ENCODE measurements at regions not wholly inside any gene's neighbourhood (a gene's known extent, or its start where the extent isn't known, plus 50 kb on each side); places are given as distances from the start of the nearest gene placed in this dataset.
"Not testable (repeated sequence)": the region's sequence is repeated elsewhere in the genome, so short reads cannot be mapped to it uniquely, and the experiment has no call there.

DNA sequence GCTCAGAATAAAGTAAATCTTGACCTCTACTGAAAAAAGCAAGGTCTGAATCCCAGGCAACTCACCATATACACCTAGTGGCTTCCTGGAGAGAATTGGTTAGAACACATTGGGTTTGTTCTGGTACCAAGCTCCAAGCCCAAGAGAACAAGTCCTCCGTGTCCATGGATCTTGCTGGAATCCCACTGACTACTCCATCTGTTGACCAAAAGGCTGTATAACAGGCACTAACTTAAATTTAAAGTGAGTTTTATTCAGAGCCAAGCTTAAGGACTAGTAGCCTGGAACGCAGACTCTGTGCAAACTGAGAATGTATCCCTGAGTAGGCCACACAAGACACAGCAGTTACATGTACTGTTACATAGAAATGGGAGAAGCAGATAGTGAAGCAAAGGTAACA is 342.1 kb upstream of the LRRC3B start:
- DNase-seq (ENCODE audit: low spot score), result no peak

GRCh38 chr3:26281284-26281985 is 341.1 kb upstream of the LRRC3B start:
- no peak for DNase-seq (ENCODE audit: low spot score)

DNA sequence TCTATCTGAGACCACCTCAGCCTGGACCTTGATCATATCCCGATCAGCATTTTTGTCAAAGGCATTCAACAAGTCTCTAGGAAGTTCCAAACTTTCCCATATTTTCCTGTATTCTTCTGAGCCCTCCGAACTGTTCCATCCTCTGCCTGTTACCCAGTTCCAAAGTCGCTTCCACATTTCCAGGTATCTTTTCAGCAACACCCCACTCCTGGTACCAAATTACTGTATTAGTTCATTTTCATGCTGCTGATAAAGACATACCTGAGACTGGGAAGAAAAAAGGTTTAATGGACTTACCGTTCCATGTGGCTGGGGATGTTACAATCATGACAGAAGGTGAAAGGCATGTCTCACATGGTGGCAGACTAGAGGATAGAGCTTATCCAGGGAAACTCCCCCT is 338.1 kb upstream of the LRRC3B start:
- DNase-seq (ENCODE audit: low spot score), result not testable (repeated sequence)

DNA sequence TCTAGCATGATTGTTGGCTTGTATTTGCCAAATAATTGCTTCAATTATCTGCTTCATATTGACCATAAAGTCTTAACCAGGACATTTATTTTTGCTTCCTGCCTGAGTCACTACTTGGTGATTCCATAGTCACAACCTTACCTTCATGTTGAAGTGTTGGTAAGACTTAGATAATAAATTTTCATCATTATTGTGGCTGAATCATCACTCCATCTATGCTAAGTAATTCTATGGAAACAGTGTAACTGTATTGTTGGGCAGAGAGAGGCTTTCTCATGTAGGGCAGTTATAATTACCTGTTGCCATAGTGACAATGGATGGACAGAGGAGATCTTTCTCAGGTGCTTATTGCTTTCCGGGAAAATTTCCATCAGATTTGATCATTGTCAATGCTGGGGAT is 330.7 kb upstream of the LRRC3B start:
- no peak for DNase-seq (ENCODE audit: low spot score)

- DNase-seq (ENCODE audit: low spot score), result no peak
These were observed 329.8 kb upstream of the LRRC3B start for GRCh38 chr3:26292780-26293179.

DNA sequence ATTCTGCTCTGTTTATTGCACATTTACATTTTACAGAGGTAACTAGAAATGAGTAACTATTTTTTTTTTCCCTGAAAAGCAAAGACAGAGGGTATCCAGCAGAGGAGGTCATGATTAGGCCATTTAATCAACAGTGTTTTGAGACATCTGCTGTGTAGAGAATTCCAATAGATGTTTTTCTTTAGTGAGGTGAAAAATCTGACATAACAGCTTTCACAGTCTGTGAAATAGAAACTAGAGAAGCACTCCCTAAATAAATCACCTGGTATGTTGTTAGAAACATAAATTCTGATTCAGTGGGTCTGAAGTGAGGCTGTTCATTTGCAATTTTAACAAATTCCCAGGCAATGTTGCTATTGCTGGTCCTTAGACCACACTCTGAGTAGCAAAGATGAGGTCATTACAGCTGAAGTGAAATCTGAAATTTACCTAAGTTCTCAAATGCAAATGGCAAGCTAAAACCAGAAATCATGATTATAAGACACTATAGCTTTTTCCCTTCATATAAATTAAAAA is 329.2 kb upstream of the LRRC3B start:
- DNase-seq (ENCODE audit: low spot score), result no peak

DNA sequence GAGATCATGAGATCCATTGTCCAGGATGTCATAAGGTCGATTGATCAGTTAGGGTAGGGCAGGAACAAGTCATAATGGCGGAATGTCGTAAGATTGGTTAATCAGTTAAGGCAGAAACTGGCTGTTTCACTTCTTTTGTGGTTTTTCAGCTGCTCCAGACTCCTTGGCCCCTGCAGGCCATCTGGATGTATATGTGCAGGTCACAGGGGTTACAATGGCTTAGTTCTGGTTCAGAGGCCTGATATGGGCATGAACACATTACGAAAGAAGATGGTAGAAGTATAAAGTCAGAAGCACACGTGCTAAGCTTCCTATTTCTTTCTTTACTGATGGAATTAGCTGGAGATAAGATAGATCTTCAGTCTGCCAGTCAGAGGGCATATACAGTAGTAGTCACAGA is 315.4 kb upstream of the LRRC3B start:
- no peak for DNase-seq (ENCODE audit: low spot score)

- DNase-seq (ENCODE audit: low spot score), result no peak
These were observed 314.8 kb upstream of the LRRC3B start for GRCh38 chr3:26307787-26308186.

GRCh38 chr3:26308454-26308853 is 314.1 kb upstream of the LRRC3B start:
- DNase-seq (ENCODE audit: low spot score), result no peak

GRCh38 chr3:26309536-26309935 is 313.0 kb upstream of the LRRC3B start:
- DNase-seq (ENCODE audit: low spot score), result not testable (repeated sequence)

DNA sequence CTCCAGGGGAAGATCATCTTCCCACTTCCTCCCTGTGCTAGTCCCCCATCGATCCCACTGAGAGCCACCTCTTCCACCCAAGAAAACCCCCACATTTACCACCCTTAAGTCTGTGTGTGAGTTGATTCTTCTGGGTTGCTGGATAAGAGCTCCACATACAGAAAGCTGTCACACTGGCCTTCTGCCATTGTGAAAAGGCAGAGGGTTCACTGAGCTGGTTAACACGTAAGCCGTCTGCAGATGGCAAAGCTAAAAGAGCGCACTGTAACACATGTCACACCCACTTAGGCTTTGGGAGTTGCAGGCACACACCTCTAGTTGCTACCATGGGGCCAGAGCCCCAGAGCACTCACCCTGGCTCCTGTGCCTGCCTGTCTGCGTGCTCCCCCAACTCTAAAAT is 309.8 kb upstream of the LRRC3B start:
- DNase-seq (ENCODE audit: low spot score), result no peak

DNA sequence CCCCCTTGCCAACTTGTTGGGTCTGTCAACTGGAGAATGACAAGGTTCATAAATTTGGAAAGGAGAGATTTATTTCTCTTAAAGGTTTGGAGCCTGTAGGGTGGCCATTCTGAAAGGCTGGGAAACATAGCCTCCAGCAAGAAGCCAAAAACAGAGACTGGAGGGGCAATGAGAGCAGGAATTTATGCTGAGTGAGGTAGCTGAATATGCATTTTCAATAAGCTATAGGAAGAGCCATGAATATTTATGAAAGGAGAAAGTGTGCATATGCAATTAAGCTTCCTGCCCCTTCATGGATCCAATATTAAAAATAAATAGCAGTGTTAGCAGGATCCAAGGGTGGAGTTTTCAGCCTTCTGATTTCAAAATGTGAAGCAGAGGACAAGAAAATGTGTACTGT is 306.1 kb upstream of the LRRC3B start:
- no peak for DNase-seq (ENCODE audit: low spot score)

GRCh38 chr3:26323741-26324140 is 298.8 kb upstream of the LRRC3B start:
- DNase-seq (ENCODE audit: low spot score), result not testable (repeated sequence)

DNA sequence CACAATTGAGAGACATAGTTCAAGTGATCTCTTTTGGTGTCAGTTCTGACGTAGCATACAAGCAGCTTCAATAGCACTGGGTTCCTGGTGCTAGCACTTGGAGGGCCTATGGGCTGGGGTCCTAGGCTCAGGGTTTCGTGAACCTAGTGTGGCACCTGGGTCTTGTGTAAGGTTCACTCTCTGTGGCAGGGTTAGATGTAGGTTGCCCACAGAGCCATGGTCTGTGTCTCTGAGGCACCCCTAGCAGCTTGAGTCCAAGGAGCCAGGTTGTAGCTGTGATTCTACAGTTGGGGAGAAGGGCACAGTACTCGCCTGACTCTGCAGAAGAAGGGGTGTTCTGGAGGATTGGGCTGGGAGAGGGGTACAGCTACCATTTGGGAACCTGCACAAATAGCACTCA is 282.6 kb upstream of the LRRC3B start:
- DNase-seq (ENCODE audit: low spot score), result no peak

DNA sequence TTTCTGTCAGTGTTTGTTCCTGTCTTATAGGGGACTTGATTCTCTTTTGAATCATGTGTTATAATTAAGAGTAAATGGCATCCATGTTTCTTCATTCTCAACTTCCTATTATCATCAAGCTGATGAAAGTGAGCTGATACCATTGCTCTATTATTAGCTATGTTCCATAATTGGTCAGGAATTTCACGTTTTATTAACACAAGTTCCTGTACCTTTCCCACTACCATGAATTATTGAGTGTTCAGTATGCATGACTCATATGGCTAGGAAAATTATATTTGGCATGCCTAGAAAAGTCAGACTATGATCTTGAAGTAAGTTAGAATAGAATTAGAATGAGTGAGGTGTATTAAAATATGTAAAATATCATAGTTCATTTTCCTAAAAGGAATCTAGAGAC is 278.9 kb upstream of the LRRC3B start:
- no peak for DNase-seq (ENCODE audit: low spot score)

DNA sequence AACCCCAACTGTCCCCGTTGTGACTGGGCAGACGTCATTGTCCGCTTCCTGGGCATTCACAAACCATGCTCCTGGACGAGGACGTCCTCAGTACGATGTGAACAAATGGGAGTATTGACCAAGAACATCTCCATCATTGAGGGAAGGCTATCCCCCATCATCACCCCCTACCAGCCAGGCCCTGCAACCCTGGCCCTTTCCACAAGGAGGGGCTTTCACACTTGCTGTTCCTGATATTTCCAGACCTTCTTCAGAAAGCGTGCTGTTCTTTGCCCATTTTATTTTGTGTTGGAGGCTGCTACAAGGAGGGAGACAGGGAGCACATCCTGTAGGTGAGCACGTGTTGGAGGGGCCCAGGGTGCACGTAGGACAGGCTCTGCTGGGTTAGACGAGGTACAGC is 277.0 kb upstream of the LRRC3B start:
- DNase-seq (ENCODE audit: low spot score), result no peak

DNA sequence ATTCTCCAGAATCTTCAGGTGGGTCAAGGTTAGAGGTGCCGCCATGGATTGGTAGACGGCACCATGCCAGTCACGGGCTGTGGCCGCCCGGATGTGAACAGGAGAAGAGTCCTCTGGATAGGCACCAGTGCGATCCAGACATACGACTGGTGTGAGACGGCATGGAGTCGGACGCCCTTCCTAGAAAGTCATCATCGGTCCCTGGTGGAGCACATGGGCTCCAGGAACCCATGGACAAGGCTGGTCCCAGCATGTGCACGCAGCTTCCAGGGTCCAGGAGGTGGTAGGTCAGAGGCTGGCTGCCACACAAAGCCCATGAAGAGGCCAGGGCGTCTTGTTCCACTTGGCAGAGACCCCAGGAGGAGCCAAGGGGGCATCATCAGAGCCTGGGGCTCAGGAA is 276.1 kb upstream of the LRRC3B start:
- no peak for DNase-seq (ENCODE audit: low spot score)

DNA sequence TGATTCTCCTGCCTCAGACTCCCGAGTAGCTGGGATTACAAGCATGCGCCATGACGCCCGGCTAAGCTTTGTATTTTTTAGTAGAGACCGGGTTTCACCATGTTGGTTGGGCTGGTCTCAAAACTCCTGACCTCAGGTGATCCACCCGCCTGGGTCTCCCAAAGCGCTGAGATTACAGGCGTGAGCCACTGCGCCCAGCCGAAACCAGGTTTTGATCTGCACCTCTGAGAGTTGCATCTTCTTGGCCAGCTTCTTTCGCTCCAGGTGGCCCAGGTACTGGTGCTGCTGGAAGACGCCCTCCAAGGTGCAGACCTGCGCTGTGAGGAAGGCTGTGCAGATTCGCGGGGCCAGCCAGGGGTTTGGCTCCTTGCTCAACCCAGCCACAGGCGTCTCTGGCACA is 275.4 kb upstream of the LRRC3B start:
- no peak for DNase-seq (ENCODE audit: low spot score)

- no peak for DNase-seq (ENCODE audit: low spot score)
These were observed 271.7 kb upstream of the LRRC3B start for GRCh38 chr3:26350853-26351252.

GRCh38 chr3:26353097-26353496 is 269.5 kb upstream of the LRRC3B start:
- no peak for DNase-seq (ENCODE audit: low spot score)

GRCh38 chr3:26358405-26358804 is 264.2 kb upstream of the LRRC3B start:
- DNase-seq (ENCODE audit: low spot score), result no peak

- no peak for DNase-seq (ENCODE audit: low spot score)
These were observed 256.9 kb upstream of the LRRC3B start for GRCh38 chr3:26365706-26366105.

- no peak for DNase-seq (ENCODE audit: low spot score)
These were observed 254.3 kb upstream of the LRRC3B start for GRCh38 chr3:26368312-26368711.

- no peak for DNase-seq (ENCODE audit: low spot score)
These were observed 253.4 kb upstream of the LRRC3B start for GRCh38 chr3:26369133-26369532.

All from hematopoietic multipotent progenitor cell treated with erythropoietin and hydrocortisone succinate and interleukin-3 and kit ligand, for 15 days (in vitro differentiated cells).